ENCODE measurements at regions not wholly inside any gene's neighbourhood (a gene's known extent, or its start where the extent isn't known, plus 50 kb on each side); places are given as distances from the start of the nearest gene placed in this dataset.

GRCh38 chr13:83692800-83693199, 189.5 kb downstream of the SLITRK1 start:
- intact Hi-C loops (cut with micrococcal nuclease) = no loop called here
- H3K4me1 Mint-ChIP-seq = no peaks in the 10 kb centered on the region
- H3K9me3 Mint-ChIP-seq = peaks cover 0 to 13% (median 5%) of the 10 kb centered on the region in 7 donors
- H3K4me3 Mint-ChIP-seq = no peak overlapping the region
- H3K4me2 ChIP-seq (replicated peaks; ENCODE audit: extremely low read depth, low read length, poor library complexity, severe bottlenecking) = no peak overlapping the region
- no peak for DNase-seq
- H3K79me2 ChIP-seq (ENCODE audit: insufficient read depth, low read length) = no peaks in the 10 kb centered on the region
- no peak overlapping the region for H3K4me3 ChIP-seq (replicated peaks in 1 of 3; ENCODE audit: low read depth in 2 of 3, low read length in 3 of 3)
- H3K4me1 ChIP-seq (ENCODE audit: control insufficient read depth in 1 of 2, insufficient read depth in 2 of 2, low read length in 2 of 2) = no peaks in the 10 kb centered on the region
- no peaks in the 10 kb centered on the region for H3K27me3 ChIP-seq (ENCODE audit: control insufficient read depth in 2 of 2, insufficient read depth in 2 of 2, low read length in 2 of 2)
- no peaks in the 10 kb centered on the region for H3K36me3 Mint-ChIP-seq
- no peak overlapping the region for H3K27ac ChIP-seq (ENCODE audit: low read depth in 1 of 2, low read length in 2 of 2)
- no peak overlapping the region for H3K9ac ChIP-seq (ENCODE audit: insufficient read depth, low read length, poor library complexity, severe bottlenecking)
- TF ChIP-seq, protein P1, sequence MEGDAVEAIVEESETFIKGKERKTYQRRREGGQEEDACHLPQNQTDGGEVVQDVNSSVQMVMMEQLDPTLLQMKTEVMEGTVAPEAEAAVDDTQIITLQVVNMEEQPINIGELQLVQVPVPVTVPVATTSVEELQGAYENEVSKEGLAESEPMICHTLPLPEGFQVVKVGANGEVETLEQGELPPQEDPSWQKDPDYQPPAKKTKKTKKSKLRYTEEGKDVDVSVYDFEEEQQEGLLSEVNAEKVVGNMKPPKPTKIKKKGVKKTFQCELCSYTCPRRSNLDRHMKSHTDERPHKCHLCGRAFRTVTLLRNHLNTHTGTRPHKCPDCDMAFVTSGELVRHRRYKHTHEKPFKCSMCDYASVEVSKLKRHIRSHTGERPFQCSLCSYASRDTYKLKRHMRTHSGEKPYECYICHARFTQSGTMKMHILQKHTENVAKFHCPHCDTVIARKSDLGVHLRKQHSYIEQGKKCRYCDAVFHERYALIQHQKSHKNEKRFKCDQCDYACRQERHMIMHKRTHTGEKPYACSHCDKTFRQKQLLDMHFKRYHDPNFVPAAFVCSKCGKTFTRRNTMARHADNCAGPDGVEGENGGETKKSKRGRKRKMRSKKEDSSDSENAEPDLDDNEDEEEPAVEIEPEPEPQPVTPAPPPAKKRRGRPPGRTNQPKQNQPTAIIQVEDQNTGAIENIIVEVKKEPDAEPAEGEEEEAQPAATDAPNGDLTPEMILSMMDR (IDR thresholded peaks at IDR 0.05) = no peak
- H2AFZ ChIP-seq (ENCODE audit: insufficient read depth, low read depth, low read length, poor library complexity, severe bottlenecking) = no peak overlapping the region
- no peak overlapping the region for H3K27ac Mint-ChIP-seq
- peaks cover 0 to 6% of the 10 kb centered on the region in 2 donors for H3K9me3 ChIP-seq (replicated peaks in 1 of 2; ENCODE audit: control insufficient read depth in 1 of 2, insufficient read depth in 1 of 2, low read length in 2 of 2)
- H3K27me3 Mint-ChIP-seq (ENCODE audit: low read depth in 3 of 3) = no peaks in the 10 kb centered on the region
- no peaks in the 10 kb centered on the region for H4K20me1 ChIP-seq (ENCODE audit: insufficient read depth, low read length)
- WGBS (ENCODE audit: insufficient coverage) = no CpG with 5 or more reads among the region's 2 CpGs
- H3K36me3 ChIP-seq (replicated peaks in 1 of 2; ENCODE audit: control insufficient read depth in 1 of 2, insufficient read depth in 2 of 2, low read length in 2 of 2) = no peaks in the 10 kb centered on the region

GRCh38 chr13:83691966-83692365, 190.3 kb downstream of the SLITRK1 start:
- H3K9me3 Mint-ChIP-seq = peaks cover 0 to 13% (median 6%) of the 10 kb centered on the region in 7 donors
- 78% methylated on average over 1 of the region's 1 CpG for WGBS (ENCODE audit: insufficient coverage)
- intact Hi-C loops (cut with micrococcal nuclease) = no loop called here
- peaks cover 0 to 11% of the 10 kb centered on the region in 2 donors for H3K9me3 ChIP-seq (replicated peaks in 1 of 2; ENCODE audit: control insufficient read depth in 1 of 2, insufficient read depth in 1 of 2, low read length in 2 of 2)
- DNase-seq = no peak
- no peak overlapping the region for H3K9ac ChIP-seq (ENCODE audit: insufficient read depth, low read length, poor library complexity, severe bottlenecking)
- no peaks in the 10 kb centered on the region for H3K36me3 ChIP-seq (replicated peaks in 1 of 2; ENCODE audit: control insufficient read depth in 1 of 2, insufficient read depth in 2 of 2, low read length in 2 of 2)
- no peaks in the 10 kb centered on the region for H3K79me2 ChIP-seq (ENCODE audit: insufficient read depth, low read length)
- no peak overlapping the region for H3K27ac ChIP-seq (ENCODE audit: low read depth in 1 of 2, low read length in 2 of 2)
- no peak overlapping the region for H3K4me3 Mint-ChIP-seq
- H3K27ac Mint-ChIP-seq = no peak overlapping the region
- H3K27me3 Mint-ChIP-seq (ENCODE audit: low read depth in 3 of 3) = no peaks in the 10 kb centered on the region
- H3K4me1 ChIP-seq (ENCODE audit: control insufficient read depth in 1 of 2, insufficient read depth in 2 of 2, low read length in 2 of 2) = no peaks in the 10 kb centered on the region
- no peaks in the 10 kb centered on the region for H3K36me3 Mint-ChIP-seq
- no peak overlapping the region for H3K4me3 ChIP-seq (replicated peaks in 1 of 3; ENCODE audit: low read depth in 2 of 3, low read length in 3 of 3)
- H3K27me3 ChIP-seq (ENCODE audit: control insufficient read depth in 2 of 2, insufficient read depth in 2 of 2, low read length in 2 of 2) = no peaks in the 10 kb centered on the region
- H3K4me1 Mint-ChIP-seq = no peaks in the 10 kb centered on the region
- TF ChIP-seq, protein P1 (IDR thresholded peaks at IDR 0.05) = no peak
- no peaks in the 10 kb centered on the region for H4K20me1 ChIP-seq (ENCODE audit: insufficient read depth, low read length)
- no peak overlapping the region for H3K4me2 ChIP-seq (replicated peaks; ENCODE audit: extremely low read depth, low read length, poor library complexity, severe bottlenecking)
- no peak overlapping the region for H2AFZ ChIP-seq (ENCODE audit: insufficient read depth, low read depth, low read length, poor library complexity, severe bottlenecking)

All from CD14-positive monocyte (primary cell).